RWPE1 (cell line): ENCODE measurements at regions not wholly inside any gene's neighbourhood (a gene's known extent, or its start where the extent isn't known, plus 50 kb on each side); places are given as distances from the start of the nearest gene placed in this dataset.

Source experiments
- CTCF ChIA-PET: fragments of 350-600 bp; sonication (Branson Sonifier 250); formaldehyde crosslinking; extraction: SDS; loops from one replicate; lab custom pipeline; 2021; lab: Yijun Ruan, JAX
- POLR2A ChIA-PET: fragments of 400-600 bp; formaldehyde crosslinking; extraction: SDS; loops from one replicate; lab custom pipeline; 2020; ENCODE audit warnings: antibody characterized with exemption; ENCODE audit not compliant: low non-redundant PET; lab: Yijun Ruan, JAX
- DNase-seq: peaks from one replicate; pipeline ENCODE4 v3.0.0; 2012; ENCODE audit warnings: low spot score
- H3K27ac ChIP-seq: fragments of 450-650 bp; 2 replicates; pipeline ENCODE4 v1.5.1; 2017
- TF ChIP-seq, protein P1 (sequence below): fragments of 450-650 bp; conservative IDR thresholded peaks from 2 replicates; pipeline ENCODE4 v1.5.1; 2017; ENCODE audit warnings: low read depth, mild to moderate bottlenecking

DNA sequence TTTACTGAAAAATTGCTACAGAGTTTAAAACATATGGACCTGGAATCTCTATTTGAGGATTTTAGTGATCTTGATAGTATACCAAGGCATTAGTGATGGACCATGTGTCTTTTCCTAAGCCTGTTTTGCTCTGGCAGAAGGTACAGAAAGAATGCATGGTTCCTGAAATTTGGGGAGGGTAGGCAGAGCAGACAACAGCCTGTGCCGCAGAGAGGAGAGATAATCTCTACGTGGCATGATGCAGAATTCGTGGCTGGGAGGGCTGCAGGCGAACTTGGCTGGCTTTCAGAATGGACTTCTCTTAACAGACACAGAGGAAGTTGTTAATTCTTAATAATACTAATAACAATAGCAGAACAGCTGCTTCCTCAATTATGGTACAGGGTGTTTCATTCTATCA, 137.5 kb upstream of the FOXB1 start:
- no peak overlapping the region for H3K27ac ChIP-seq
- DNase-seq = no peak
- ChIA-PET CTCF (no interaction called here), POLR2A (no interaction called here)
- TF ChIP-seq, protein P1, sequence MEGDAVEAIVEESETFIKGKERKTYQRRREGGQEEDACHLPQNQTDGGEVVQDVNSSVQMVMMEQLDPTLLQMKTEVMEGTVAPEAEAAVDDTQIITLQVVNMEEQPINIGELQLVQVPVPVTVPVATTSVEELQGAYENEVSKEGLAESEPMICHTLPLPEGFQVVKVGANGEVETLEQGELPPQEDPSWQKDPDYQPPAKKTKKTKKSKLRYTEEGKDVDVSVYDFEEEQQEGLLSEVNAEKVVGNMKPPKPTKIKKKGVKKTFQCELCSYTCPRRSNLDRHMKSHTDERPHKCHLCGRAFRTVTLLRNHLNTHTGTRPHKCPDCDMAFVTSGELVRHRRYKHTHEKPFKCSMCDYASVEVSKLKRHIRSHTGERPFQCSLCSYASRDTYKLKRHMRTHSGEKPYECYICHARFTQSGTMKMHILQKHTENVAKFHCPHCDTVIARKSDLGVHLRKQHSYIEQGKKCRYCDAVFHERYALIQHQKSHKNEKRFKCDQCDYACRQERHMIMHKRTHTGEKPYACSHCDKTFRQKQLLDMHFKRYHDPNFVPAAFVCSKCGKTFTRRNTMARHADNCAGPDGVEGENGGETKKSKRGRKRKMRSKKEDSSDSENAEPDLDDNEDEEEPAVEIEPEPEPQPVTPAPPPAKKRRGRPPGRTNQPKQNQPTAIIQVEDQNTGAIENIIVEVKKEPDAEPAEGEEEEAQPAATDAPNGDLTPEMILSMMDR = no peak

DNA sequence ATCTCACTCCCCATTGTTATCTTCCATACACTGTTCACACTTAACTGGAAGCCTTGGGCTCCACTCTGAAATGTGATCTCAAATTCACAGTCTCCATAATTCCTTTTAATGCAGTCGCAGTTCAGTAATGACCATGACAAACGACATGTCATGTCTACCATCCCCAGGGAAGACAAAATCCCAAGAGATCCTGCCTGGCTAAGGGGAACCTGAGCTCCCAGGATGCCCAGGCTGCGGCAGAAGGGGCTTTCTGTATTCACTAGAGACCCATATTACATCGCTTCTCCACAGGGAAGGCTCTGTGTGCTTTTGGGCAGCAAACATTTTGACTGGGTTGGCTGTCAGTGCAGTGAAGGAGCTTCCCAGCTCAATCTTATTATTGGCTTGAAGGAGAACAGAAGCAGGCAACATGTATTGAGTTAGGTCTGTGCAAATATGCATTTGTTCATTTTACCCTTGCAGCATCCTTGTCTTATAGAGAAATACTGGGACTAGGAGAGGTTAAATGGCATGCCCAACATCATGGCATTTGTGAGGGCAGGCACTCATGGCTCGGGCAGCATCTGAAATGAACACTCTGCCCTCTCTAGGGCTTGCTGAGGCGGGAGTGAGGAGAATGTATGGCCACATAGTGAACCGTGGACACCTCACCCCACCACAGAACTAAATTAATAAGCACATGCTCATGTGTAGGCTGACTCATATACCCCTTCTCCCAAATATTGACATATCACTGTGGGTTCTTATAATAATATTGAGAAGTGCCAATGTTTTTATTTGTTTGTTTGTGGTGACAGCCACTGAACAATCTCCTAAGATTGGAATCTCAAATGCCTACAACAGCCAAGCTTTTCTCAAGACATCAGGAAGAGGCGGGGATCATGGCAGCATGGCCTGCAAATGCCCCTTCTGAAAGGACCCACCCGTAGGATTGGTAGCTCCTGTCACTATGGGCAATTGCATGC, 141.6 kb upstream of the FOXB1 start:
- ChIA-PET CTCF (interaction anchor here (0.5 to 0.6 kb wide), 2 partner anchors 82 to 148 kb away, joined by 3 to 5 read pairs; no protein-coding TSS in a partner anchor), POLR2A (no interaction called here)
- DNase-seq = no peak

DNA sequence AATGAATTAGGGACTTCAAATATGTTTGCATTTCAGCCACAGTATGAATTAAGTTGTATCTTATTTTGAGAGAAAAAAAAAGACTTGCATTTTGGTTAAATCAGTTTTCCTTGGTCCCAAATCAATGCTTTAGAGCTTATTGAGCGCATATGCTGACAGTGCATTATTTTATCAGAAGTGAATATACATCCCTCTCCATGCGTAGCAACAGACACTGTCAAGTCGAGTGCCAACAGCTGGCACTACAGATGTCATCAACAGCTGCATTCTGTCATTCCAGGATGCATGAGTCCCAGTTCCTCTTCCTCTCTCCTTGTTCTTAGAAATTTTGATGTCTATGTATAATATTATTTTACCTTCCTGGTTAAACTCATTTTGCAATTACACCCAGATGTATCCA, 156.1 kb upstream of the FOXB1 start:
- CTCF ChIA-PET = interaction anchor here (0.6 kb wide), 1 partner anchor 659 kb away, joined by 3 read pairs; no protein-coding TSS in a partner anchor
- POLR2A ChIA-PET = no interaction called here
- TF ChIP-seq, protein P1 = no peak
- H3K27ac ChIP-seq = no peak overlapping the region
- DNase-seq = no peak

More for the DNA sequence above, 141.6 kb upstream of the FOXB1 start:
- no peak overlapping the region for H3K27ac ChIP-seq
- TF ChIP-seq, protein P1 = no peak

DNA sequence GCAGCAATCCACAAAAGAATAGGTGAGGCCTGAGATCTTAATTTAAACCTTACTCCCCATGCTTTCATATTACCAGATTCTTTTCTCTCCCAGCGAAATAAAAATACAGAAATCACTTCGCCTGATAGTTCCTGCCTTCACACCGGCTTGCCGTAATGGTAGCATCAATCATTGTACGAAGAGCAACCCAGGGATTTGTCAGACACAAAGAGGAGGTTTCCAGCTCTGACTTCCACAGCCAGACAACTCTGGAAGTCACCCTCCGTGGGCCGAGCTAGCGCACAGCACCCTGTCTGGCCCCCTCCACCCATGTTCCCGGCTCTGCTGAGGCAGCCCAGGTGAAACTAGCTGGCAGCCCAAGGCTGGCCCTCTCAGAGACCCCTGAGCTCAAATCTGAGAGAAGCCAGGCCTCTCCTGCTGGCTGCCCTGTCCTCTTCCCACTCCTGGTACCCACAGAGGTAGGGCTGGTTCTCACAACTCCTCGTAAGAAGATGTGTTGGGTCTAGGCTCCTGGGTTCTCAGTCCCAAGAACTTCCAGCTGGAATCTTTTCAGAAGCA, 156.9 kb upstream of the BNIP2 start:
- H3K27ac ChIP-seq = no peak overlapping the region
- ChIA-PET POLR2A (no interaction called here), CTCF (interaction anchor here (0.6 kb wide), 1 partner anchor 179 kb away, joined by 3 read pairs; no protein-coding TSS in a partner anchor)
- TF ChIP-seq, protein P1 = no peak
- DNase-seq = no peak

DNA sequence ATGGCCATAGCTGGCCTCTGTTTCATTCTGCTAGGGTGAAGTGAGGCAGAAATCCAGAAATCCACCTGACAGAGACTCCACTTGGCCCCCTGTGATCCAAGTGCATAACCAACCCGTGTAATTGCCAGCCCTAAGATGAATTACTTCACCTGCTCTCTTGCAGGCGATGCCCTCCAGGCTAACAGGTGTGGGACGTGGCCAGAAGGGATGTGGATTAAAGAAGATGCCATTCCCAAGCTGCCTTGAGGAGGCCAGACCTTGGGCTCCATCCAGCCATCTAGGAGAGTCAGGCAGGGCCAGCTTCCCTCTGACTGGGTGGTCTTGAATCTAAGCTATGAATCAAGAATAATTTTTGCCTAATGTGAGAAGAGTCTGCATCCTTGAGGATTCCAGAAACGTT, 154.5 kb upstream of the BNIP2 start:
- no peak overlapping the region for H3K27ac ChIP-seq
- ChIA-PET POLR2A (no interaction called here), CTCF (no interaction called here)
- no peak for DNase-seq
- TF ChIP-seq, protein P1 = no peak

DNA sequence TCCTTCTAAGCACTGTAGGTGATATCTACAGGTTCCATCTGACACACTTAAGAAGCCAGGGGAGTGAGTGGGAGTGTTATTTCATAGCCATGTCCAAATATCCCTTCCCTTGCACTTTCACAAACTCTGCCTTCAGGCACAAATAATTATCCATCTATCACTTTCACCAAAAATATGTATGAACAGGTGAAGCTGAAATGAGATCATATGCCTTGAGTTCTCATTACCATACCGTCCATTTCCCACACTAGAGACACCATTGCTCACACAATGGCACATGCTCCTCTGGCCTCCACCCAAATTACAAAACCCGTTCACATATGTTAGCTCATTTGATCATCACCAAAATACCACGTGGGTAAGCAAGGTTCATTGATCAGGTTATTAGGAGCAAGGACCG, 151.9 kb upstream of the BNIP2 start:
- TF ChIP-seq, protein P1 = no peak
- H3K27ac ChIP-seq = no peak overlapping the region
- no peak for DNase-seq
- POLR2A ChIA-PET = no interaction called here
- CTCF ChIA-PET = interaction anchor here (0.8 kb wide), 1 partner anchor 18 kb away, joined by 3 read pairs; no protein-coding TSS in a partner anchor
